ENCODE measurements at regions not wholly inside any gene's neighbourhood (a gene's known extent, or its start where the extent isn't known, plus 50 kb on each side); places are given as distances from the start of the nearest gene placed in this dataset.

GRCh38 chr16:66315210-66315825 is 51.2 kb upstream of the CDH5 start:
- Mint-ChIP-seq H3K27me3 (ENCODE audit: insufficient read depth) (peaks cover 3% of the 10 kb centered on the region), H3K36me3 (ENCODE audit: low read depth) (no peaks in the 10 kb centered on the region), H3K4me3 (no peak overlapping the region), H3K4me1 (peaks cover 2% of the 10 kb centered on the region), H3K9me3 (no peaks in the 10 kb centered on the region), H3K27ac (no peak overlapping the region)
- TF ChIP-seq CTCF (conservative IDR thresholded peaks at IDR 0.05): peak; percentile 97
- DNase-seq: peak; percentile 89
- WGBS, 2 experiments (ENCODE audit: insufficient coverage in 1 of 2, insufficient read length in 1 of 2): 20 to 29% methylated on average over 5 to 6 of the region's 6 CpGs
- no peaks in the 10 kb centered on the region for H3K9me3 ChIP-seq (ENCODE audit: control insufficient read depth, low read length)
- no peaks in the 10 kb centered on the region for H3K4me1 ChIP-seq (ENCODE audit: control insufficient read depth, insufficient read depth, low read length)
- no peaks in the 10 kb centered on the region for H3K36me3 ChIP-seq (ENCODE audit: control insufficient read depth, insufficient read depth, low read length)
- H3K27ac ChIP-seq (ENCODE audit: low read depth, low read length): no peak overlapping the region
- H3K9ac ChIP-seq (ENCODE audit: extremely low read depth, low read length, poor library complexity, severe bottlenecking): no peak overlapping the region
- H3K4me3 ChIP-seq (ENCODE audit: low read length): no peak overlapping the region
- no peaks in the 10 kb centered on the region for H3K27me3 ChIP-seq (ENCODE audit: control insufficient read depth, insufficient read depth, low read length, poor library complexity, severe bottlenecking)

- no peak overlapping the region for H3K4me3 Mint-ChIP-seq
- H3K4me1 ChIP-seq (ENCODE audit: control insufficient read depth, insufficient read depth, low read length): no peaks in the 10 kb centered on the region
- no peak for TF ChIP-seq CTCF (conservative IDR thresholded peaks at IDR 0.05)
- H3K27me3 ChIP-seq (ENCODE audit: control insufficient read depth, insufficient read depth, low read length, poor library complexity, severe bottlenecking): no peaks in the 10 kb centered on the region
- H3K9me3 ChIP-seq (ENCODE audit: control insufficient read depth, low read length): no peaks in the 10 kb centered on the region
- H3K4me3 ChIP-seq (ENCODE audit: low read length): no peak overlapping the region
- no peaks in the 10 kb centered on the region for H3K9me3 Mint-ChIP-seq
- H3K4me1 Mint-ChIP-seq: peaks cover 2% of the 10 kb centered on the region
- no peak overlapping the region for H3K9ac ChIP-seq (ENCODE audit: extremely low read depth, low read length, poor library complexity, severe bottlenecking)
- H3K27ac ChIP-seq (ENCODE audit: low read depth, low read length): no peak overlapping the region
- no peaks in the 10 kb centered on the region for H3K36me3 ChIP-seq (ENCODE audit: control insufficient read depth, insufficient read depth, low read length)
- no peaks in the 10 kb centered on the region for H3K36me3 Mint-ChIP-seq (ENCODE audit: low read depth)
- no peak overlapping the region for H3K27ac Mint-ChIP-seq
- H3K27me3 Mint-ChIP-seq (ENCODE audit: insufficient read depth): peaks cover 10% of the 10 kb centered on the region
- no peak for DNase-seq
Observed at GRCh38 chr16:66311306-66311705, 55.2 kb upstream of the CDH5 start.

GRCh38 chr16:66309215-66309807 is 57.2 kb upstream of the CDH5 start:
- TF ChIP-seq CTCF (conservative IDR thresholded peaks at IDR 0.05): no peak
- no peak overlapping the region for H3K27ac Mint-ChIP-seq
- Histone ChIP-seq H3K27ac (ENCODE audit: low read depth, low read length) (no peak overlapping the region), H3K4me1 (ENCODE audit: control insufficient read depth, insufficient read depth, low read length) (no peaks in the 10 kb centered on the region), H3K9me3 (ENCODE audit: control insufficient read depth, low read length) (no peaks in the 10 kb centered on the region), H3K9ac (ENCODE audit: extremely low read depth, low read length, poor library complexity, severe bottlenecking) (no peak overlapping the region), H3K4me3 (ENCODE audit: low read length) (no peak overlapping the region), H3K36me3 (ENCODE audit: control insufficient read depth, insufficient read depth, low read length) (no peaks in the 10 kb centered on the region), H3K27me3 (ENCODE audit: control insufficient read depth, insufficient read depth, low read length, poor library complexity, severe bottlenecking) (no peaks in the 10 kb centered on the region)
- no peaks in the 10 kb centered on the region for H3K4me1 Mint-ChIP-seq
- 90 to 91% methylated on average over 9 to 15 of the region's 15 CpGs for WGBS, 2 experiments (ENCODE audit: insufficient coverage in 1 of 2, insufficient read length in 1 of 2)
- H3K4me3 Mint-ChIP-seq: no peak overlapping the region
- H3K27me3 Mint-ChIP-seq (ENCODE audit: insufficient read depth): peaks cover 16% of the 10 kb centered on the region
- no peaks in the 10 kb centered on the region for H3K9me3 Mint-ChIP-seq
- DNase-seq: no peak
- H3K36me3 Mint-ChIP-seq (ENCODE audit: low read depth): no peaks in the 10 kb centered on the region

All from endodermal cell (in vitro differentiated cells).